ENCODE measurements at regions not wholly inside any gene's neighbourhood (a gene's known extent, or its start where the extent isn't known, plus 50 kb on each side); places are given as distances from the start of the nearest gene placed in this dataset.

DNA sequence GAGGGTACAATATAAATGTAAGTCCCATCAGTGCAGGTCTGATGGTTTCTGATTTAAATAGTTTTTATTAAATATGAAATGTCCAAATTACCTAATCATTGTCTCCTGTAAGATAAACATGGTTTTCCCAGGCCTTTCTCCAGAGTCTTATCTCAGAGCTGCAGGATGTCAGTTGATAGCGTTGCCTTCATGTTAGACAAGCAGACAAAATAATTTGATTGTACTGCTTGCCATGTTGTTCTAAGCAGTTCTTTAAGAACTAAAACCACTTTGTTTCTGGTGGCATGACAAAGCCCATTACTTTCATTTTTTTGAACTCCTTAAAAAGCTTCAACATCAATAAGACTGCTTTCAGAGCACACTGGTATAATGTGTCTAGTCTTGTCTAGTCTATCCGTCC is 1073.5 kb downstream of the MAT2B start:
- ChIA-PET CTCF (no interaction called here), POLR2A (no interaction called here)
- Mint-ChIP-seq H3K36me3 (ENCODE audit: low read depth) (no peaks in the 10 kb centered on the region), H3K9me3 (ENCODE audit: low read depth) (no peaks in the 10 kb centered on the region), H3K27me3 (no peaks in the 10 kb centered on the region), H3K27ac (no peak overlapping the region), H3K4me3 (no peak overlapping the region), H3K4me1 (no peaks in the 10 kb centered on the region)
- intact Hi-C loops (cut with DNase I, micrococcal nuclease), result no loop called here
- ATAC-seq (no peak), DNase-seq (no peak)

DNA sequence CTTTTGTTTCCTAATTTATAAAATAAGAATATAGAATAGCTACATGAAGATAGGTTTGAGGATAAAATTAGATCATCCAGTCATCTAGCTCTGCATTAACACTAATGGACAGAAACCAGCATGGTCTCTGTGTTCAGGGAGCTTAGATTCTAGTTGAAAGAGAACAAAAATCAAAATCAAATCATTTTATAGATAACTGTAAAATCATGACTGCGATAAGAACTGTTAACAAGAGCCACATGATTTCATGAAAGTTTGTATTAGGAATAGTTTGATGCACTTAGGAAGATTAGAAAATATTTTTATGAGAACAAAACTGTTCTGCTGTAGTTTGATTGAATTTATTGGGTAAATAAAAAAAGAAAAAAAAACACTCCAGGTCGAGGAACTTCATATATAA is 1074.7 kb downstream of the MAT2B start:
- H3K4me1 Mint-ChIP-seq, result no peaks in the 10 kb centered on the region
- no peak for ATAC-seq

DNA sequence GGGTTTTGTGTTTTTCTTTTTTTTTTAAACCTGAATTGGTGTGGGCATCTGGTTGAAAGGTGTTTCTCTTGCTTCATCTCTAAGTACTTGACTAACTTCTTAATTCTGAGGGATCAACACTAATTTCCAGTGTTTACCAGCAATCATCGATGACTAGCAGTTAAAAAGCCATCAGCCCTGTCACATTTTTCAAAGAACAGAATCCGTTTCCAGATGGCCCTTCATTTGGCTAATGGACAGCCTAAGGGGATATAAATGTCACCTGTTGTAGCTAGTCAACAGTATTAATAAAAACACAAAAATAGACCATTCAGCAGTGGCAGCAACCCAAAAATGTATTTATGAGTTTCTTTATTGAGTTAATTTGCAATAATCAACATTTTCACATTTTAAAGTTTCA is 1076.5 kb downstream of the MAT2B start:
- no peaks in the 10 kb centered on the region for H3K27me3 Mint-ChIP-seq

More for the DNA sequence above, 1074.7 kb downstream of the MAT2B start:
- H3K27me3 Mint-ChIP-seq, result no peaks in the 10 kb centered on the region
- CTCF ChIA-PET, result no interaction called here
- no peak overlapping the region for H3K27ac Mint-ChIP-seq
- no peaks in the 10 kb centered on the region for H3K9me3 Mint-ChIP-seq (ENCODE audit: low read depth)
- intact Hi-C loops (cut with DNase I, micrococcal nuclease), result no loop called here
- H3K4me3 Mint-ChIP-seq, result no peak overlapping the region
- no peaks in the 10 kb centered on the region for H3K36me3 Mint-ChIP-seq (ENCODE audit: low read depth)
- no peak for DNase-seq
- POLR2A ChIA-PET, result no interaction called here

DNA sequence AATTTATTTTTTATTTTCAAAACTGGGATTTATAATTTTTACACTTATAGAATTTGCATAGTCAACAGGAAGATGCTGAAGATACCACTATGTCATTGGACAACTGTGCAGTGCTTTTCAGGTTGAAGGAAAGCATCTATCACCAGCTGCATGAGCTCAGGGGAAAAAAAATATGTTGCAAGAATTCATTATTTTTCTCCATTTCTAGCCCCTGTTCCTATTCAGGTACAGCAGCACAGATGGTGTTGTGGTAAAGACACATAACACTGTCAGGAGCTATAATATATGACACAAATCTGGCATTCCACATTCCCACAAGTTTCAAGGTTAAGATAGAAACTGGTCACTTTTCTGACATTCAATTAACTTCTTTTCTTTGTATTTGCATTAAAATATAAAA is 1088.6 kb downstream of the MAT2B start:
- Mint-ChIP-seq H3K9me3 (ENCODE audit: low read depth) (peaks cover 4% of the 10 kb centered on the region), H3K36me3 (ENCODE audit: low read depth) (no peaks in the 10 kb centered on the region), H3K4me3 (no peak overlapping the region), H3K27me3 (no peaks in the 10 kb centered on the region), H3K4me1 (no peaks in the 10 kb centered on the region), H3K27ac (no peak overlapping the region)
- no peak for DNase-seq
- intact Hi-C loops (cut with DNase I, micrococcal nuclease), result no loop called here
- ATAC-seq, result no peak
- ChIA-PET CTCF (interaction anchor here (0.6 kb wide), 1 partner anchor 920 kb away, joined by 3 read pairs; no protein-coding TSS in a partner anchor), POLR2A (no interaction called here)

More for the DNA sequence above, 1076.5 kb downstream of the MAT2B start:
- CTCF ChIA-PET, result no interaction called here
- DNase-seq (no peak), ATAC-seq (no peak)
- H3K36me3 Mint-ChIP-seq (ENCODE audit: low read depth), result no peaks in the 10 kb centered on the region
- POLR2A ChIA-PET, result no interaction called here
- no peak overlapping the region for H3K4me3 Mint-ChIP-seq
- intact Hi-C loops (cut with DNase I, micrococcal nuclease), result no loop called here
- H3K9me3 Mint-ChIP-seq (ENCODE audit: low read depth), result no peaks in the 10 kb centered on the region
- H3K4me1 Mint-ChIP-seq, result no peaks in the 10 kb centered on the region
- no peak overlapping the region for H3K27ac Mint-ChIP-seq

DNA sequence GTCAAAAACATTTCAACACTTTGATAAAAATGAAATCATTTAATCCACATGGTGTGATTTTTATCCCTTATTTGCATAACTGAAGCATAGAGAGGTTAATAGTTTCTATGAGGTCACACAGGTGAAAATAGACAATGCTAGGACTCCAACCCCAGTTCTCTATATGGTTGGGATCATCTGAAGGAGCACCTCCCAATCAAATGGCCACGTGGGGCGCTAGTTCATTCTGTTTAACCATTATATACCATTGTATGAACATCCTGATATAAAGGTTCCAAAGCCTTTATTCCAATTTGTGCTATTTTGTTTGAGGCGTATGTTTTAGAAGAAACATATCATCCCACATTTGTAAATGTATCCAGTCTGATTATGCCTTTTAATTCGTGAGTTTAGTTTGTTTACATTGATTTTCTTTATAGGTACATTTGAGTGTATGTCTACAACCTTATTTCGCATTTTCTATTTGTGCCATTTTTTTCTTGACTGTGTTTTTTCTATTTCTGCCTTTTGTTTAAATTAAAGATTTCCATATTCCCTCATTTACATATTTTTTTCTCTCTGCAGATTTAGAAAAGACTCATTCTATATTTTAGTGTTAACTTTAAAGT is 1092.0 kb downstream of the MAT2B start:
- no peaks in the 10 kb centered on the region for H3K36me3 Mint-ChIP-seq (ENCODE audit: low read depth)
- DNase-seq, result peak; percentile 23
- no peaks in the 10 kb centered on the region for H3K4me1 Mint-ChIP-seq
- no peak overlapping the region for H3K27ac Mint-ChIP-seq
- H3K9me3 Mint-ChIP-seq (ENCODE audit: low read depth), result peaks cover 6% of the 10 kb centered on the region
- H3K4me3 Mint-ChIP-seq, result no peak overlapping the region
- intact Hi-C loops (cut with DNase I, micrococcal nuclease), result no loop called here
- POLR2A ChIA-PET, result no interaction called here
- CTCF ChIA-PET, result no interaction called here
- no peak for ATAC-seq
- no peaks in the 10 kb centered on the region for H3K27me3 Mint-ChIP-seq

DNA sequence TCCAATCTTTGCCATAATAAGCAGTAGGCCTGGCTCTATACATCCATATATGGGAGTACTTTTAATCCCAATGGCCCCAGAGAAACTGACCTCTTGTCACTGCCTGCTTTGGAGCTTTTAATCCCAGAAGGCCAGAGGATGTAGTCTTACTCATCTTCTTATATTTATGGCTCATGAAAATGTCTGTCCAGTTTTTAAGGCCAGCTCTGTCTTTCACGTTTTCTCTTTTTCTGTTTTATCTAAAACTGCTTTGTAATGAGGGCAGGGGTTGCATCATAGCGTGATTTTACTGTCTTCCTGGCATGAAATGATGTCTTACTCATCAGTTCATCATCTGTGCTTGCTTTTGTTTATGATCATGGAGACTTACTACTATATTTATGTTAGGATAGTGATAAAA is 1094.9 kb downstream of the MAT2B start:
- H3K9me3 Mint-ChIP-seq (ENCODE audit: low read depth), result peaks cover 4% of the 10 kb centered on the region
- POLR2A ChIA-PET, result no interaction called here

GRCh38 chr5:164600929-164601535 is 1095.6 kb downstream of the MAT2B start:
- CTCF ChIA-PET, result no interaction called here
- peaks cover 4% of the 10 kb centered on the region for H3K9me3 Mint-ChIP-seq (ENCODE audit: low read depth)
- no peaks in the 10 kb centered on the region for H3K4me1 Mint-ChIP-seq
- no peaks in the 10 kb centered on the region for H3K27me3 Mint-ChIP-seq
- DNase-seq, result no peak
- ATAC-seq, result no peak
- no peak overlapping the region for H3K27ac Mint-ChIP-seq
- H3K36me3 Mint-ChIP-seq (ENCODE audit: low read depth), result no peaks in the 10 kb centered on the region
- intact Hi-C loops (cut with DNase I, micrococcal nuclease), result no loop called here
- POLR2A ChIA-PET, result no interaction called here
- H3K4me3 Mint-ChIP-seq, result no peak overlapping the region

More for the DNA sequence above, 1094.9 kb downstream of the MAT2B start:
- H3K27ac Mint-ChIP-seq, result no peak overlapping the region
- no peaks in the 10 kb centered on the region for H3K27me3 Mint-ChIP-seq
- H3K36me3 Mint-ChIP-seq (ENCODE audit: low read depth), result no peaks in the 10 kb centered on the region
- intact Hi-C loops (cut with DNase I, micrococcal nuclease), result no loop called here
- H3K4me3 Mint-ChIP-seq, result no peak overlapping the region
- CTCF ChIA-PET, result no interaction called here
- DNase-seq, result no peak
- no peaks in the 10 kb centered on the region for H3K4me1 Mint-ChIP-seq
- ATAC-seq, result no peak

- ATAC-seq (no peak), DNase-seq (no peak)
- Mint-ChIP-seq H3K36me3 (ENCODE audit: low read depth) (no peaks in the 10 kb centered on the region), H3K9me3 (ENCODE audit: low read depth) (peaks cover 2% of the 10 kb centered on the region), H3K4me3 (no peak overlapping the region), H3K27me3 (no peaks in the 10 kb centered on the region), H3K4me1 (no peaks in the 10 kb centered on the region), H3K27ac (no peak overlapping the region)
- ChIA-PET POLR2A (no interaction called here), CTCF (no interaction called here)
- intact Hi-C loops (cut with DNase I, micrococcal nuclease), result no loop called here
Measured at GRCh38 chr5:164608507-164608906, 1103.1 kb downstream of the MAT2B start.

DNA sequence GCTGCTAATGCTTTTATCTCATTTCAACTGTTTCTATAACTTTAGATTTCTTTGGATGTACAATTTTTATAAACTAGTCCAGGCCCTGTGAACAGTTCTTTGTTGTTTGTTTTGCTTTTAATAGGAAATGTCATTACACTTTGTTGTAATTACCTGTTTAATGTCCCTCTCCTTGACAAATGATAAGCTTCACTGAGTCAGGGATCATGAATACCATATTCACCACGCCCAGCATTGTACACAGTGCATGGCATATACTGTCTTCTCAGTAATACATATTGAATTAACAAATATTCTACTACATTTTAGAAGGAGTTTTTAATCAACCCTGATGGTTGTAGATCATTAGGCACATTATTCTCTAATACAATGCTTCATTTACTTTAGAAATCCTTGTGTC is 1105.0 kb downstream of the MAT2B start:
- DNase-seq, result no peak
- ATAC-seq, result no peak
- H3K9me3 Mint-ChIP-seq (ENCODE audit: low read depth), result peaks cover 2% of the 10 kb centered on the region
- CTCF ChIA-PET, result no interaction called here
- POLR2A ChIA-PET, result no interaction called here
- intact Hi-C loops (cut with DNase I, micrococcal nuclease), result no loop called here
- H3K27me3 Mint-ChIP-seq, result no peaks in the 10 kb centered on the region
- H3K36me3 Mint-ChIP-seq (ENCODE audit: low read depth), result no peaks in the 10 kb centered on the region
- H3K4me3 Mint-ChIP-seq, result no peak overlapping the region
- no peaks in the 10 kb centered on the region for H3K4me1 Mint-ChIP-seq
- H3K27ac Mint-ChIP-seq, result no peak overlapping the region

DNA sequence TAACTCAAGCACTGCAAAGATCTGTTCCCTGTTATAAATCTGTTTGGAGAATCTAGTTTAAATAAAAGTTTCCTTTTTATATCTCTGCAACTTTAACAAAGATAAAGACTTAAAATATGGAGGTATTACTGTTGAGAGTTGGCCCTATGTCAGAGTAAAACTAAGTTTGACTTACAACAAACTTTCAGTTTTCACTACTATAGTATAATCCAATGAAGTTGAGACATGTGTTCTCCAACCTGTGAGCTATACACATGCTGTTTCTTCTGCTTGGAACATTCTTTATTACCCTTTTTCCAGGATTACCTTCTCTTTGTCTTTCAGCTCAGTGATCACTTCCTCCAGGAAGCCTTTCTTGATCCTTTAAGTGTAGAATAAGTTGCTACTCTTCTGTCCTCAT is 1109.3 kb downstream of the MAT2B start:
- H3K4me3 Mint-ChIP-seq, result no peak overlapping the region
- intact Hi-C loops (cut with DNase I, micrococcal nuclease), result no loop called here
- ATAC-seq (no peak), DNase-seq (no peak)
- no peaks in the 10 kb centered on the region for H3K4me1 Mint-ChIP-seq
- ChIA-PET POLR2A (no interaction called here), CTCF (no interaction called here)
- no peaks in the 10 kb centered on the region for H3K27me3 Mint-ChIP-seq
- H3K27ac Mint-ChIP-seq, result no peak overlapping the region
- H3K36me3 Mint-ChIP-seq (ENCODE audit: low read depth), result no peaks in the 10 kb centered on the region
- peaks cover 2% of the 10 kb centered on the region for H3K9me3 Mint-ChIP-seq (ENCODE audit: low read depth)

- H3K9me3 Mint-ChIP-seq (ENCODE audit: low read depth), result peaks cover 2% of the 10 kb centered on the region
- no peak for ATAC-seq
- no peaks in the 10 kb centered on the region for H3K36me3 Mint-ChIP-seq (ENCODE audit: low read depth)
- no peak overlapping the region for H3K27ac Mint-ChIP-seq
- no peak for DNase-seq
- no peak overlapping the region for H3K4me3 Mint-ChIP-seq
- POLR2A ChIA-PET, result no interaction called here
- H3K27me3 Mint-ChIP-seq, result no peaks in the 10 kb centered on the region
- CTCF ChIA-PET, result interaction anchor here (1.1 kb wide), 1 partner anchor 11 kb away, joined by 4 read pairs; no protein-coding TSS in a partner anchor
- no peaks in the 10 kb centered on the region for H3K4me1 Mint-ChIP-seq
- intact Hi-C loops (cut with DNase I, micrococcal nuclease), result no loop called here
Measured at GRCh38 chr5:164617290-164617689, 1111.9 kb downstream of the MAT2B start.

- Mint-ChIP-seq H3K27ac (no peak overlapping the region), H3K9me3 (ENCODE audit: low read depth) (peaks cover 4% of the 10 kb centered on the region), H3K36me3 (ENCODE audit: low read depth) (no peaks in the 10 kb centered on the region), H3K27me3 (no peaks in the 10 kb centered on the region), H3K4me1 (no peaks in the 10 kb centered on the region), H3K4me3 (no peak overlapping the region)
- CTCF ChIA-PET, result no interaction called here
- ATAC-seq (no peak), DNase-seq (no peak)
- POLR2A ChIA-PET, result no interaction called here
- intact Hi-C loops (cut with DNase I, micrococcal nuclease), result no loop called here
Measured at GRCh38 chr5:164627021-164627420, 1121.6 kb downstream of the MAT2B start.

DNA sequence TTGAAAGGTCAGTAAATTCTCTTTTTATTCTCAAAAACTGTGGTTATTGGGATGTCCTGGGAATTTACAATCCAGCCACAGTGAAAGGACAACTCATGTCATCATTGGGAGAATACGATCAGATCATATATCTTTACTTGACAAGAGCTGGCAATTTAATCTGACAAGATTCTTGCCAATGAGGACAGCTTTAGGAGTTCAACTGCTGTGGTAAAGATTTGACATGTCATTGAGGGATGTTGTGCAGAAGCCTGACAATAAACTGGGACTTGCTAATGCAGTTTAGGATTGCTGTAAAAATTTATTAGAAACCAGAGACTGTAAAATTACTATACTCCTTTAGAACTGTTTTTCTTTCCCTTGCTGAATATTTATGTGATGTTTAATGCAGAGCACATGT is 1131.0 kb downstream of the MAT2B start:
- POLR2A ChIA-PET, result no interaction called here
- intact Hi-C loops (cut with DNase I, micrococcal nuclease), result no loop called here

More for the DNA sequence above, 1131.0 kb downstream of the MAT2B start:
- Mint-ChIP-seq H3K27me3 (no peaks in the 10 kb centered on the region), H3K27ac (no peak overlapping the region), H3K36me3 (ENCODE audit: low read depth) (no peaks in the 10 kb centered on the region), H3K9me3 (ENCODE audit: low read depth) (no peaks in the 10 kb centered on the region), H3K4me1 (no peaks in the 10 kb centered on the region), H3K4me3 (no peak overlapping the region)
- CTCF ChIA-PET, result no interaction called here
- ATAC-seq (no peak), DNase-seq (no peak)
